ENCODE measurements at regions not wholly inside any gene's neighbourhood (a gene's known extent, or its start where the extent isn't known, plus 50 kb on each side); places are given as distances from the start of the nearest gene placed in this dataset.

- DNase-seq (ENCODE audit: low spot score), result no peak
- no peak for TF ChIP-seq CTCF (conservative IDR thresholded peaks at IDR 0.05; ENCODE audit: low read depth)
- POLR2A ChIA-PET (ENCODE audit: low non-redundant PET), result no interaction called here
- H3K27ac ChIP-seq, result no peak overlapping the region
- CTCF ChIA-PET, result no interaction called here
These were observed 449.4 kb downstream of the TNS3 start for GRCh38 chr7:47132471-47132870.

GRCh38 chr7:47128700-47129099 is 453.2 kb downstream of the TNS3 start:
- ChIA-PET CTCF (no interaction called here), POLR2A (ENCODE audit: low non-redundant PET) (no interaction called here)
- DNase-seq (ENCODE audit: low spot score), result no peak
- no peak for TF ChIP-seq CTCF (conservative IDR thresholded peaks at IDR 0.05; ENCODE audit: low read depth)
- no peak overlapping the region for H3K27ac ChIP-seq

GRCh38 chr7:47125529-47125928 is 456.4 kb downstream of the TNS3 start:
- CTCF ChIA-PET, result no interaction called here
- no peak for TF ChIP-seq CTCF (conservative IDR thresholded peaks at IDR 0.05; ENCODE audit: low read depth)
- H3K27ac ChIP-seq, result no peak overlapping the region

GRCh38 chr7:47119261-47119865 is 462.5 kb downstream of the TNS3 start:
- H3K27ac ChIP-seq, result no peak overlapping the region
- no peak for TF ChIP-seq CTCF (conservative IDR thresholded peaks at IDR 0.05; ENCODE audit: low read depth)
- DNase-seq (ENCODE audit: low spot score), result no peak
- ChIA-PET CTCF (interaction anchor here (0.5 to 1.2 kb wide), 2 partner anchors 13 to 14 kb away, joined by 3 to 5 read pairs; no protein-coding TSS in a partner anchor), POLR2A (ENCODE audit: low non-redundant PET) (no interaction called here)

More at GRCh38 chr7:47125529-47125928, 456.4 kb downstream of the TNS3 start:
- DNase-seq (ENCODE audit: low spot score), result no peak
- POLR2A ChIA-PET (ENCODE audit: low non-redundant PET), result no interaction called here

- TF ChIP-seq CTCF (conservative IDR thresholded peaks at IDR 0.05; ENCODE audit: low read depth), result no peak
- H3K27ac ChIP-seq, result no peak overlapping the region
- DNase-seq (ENCODE audit: low spot score), result no peak
- POLR2A ChIA-PET (ENCODE audit: low non-redundant PET), result no interaction called here
- CTCF ChIA-PET, result interaction anchor here (0.6 kb wide), 1 partner anchor 1466 kb away, joined by 3 read pairs; no protein-coding TSS in a partner anchor
These were observed 477.7 kb downstream of the TNS3 start for GRCh38 chr7:47104206-47104549.

- POLR2A ChIA-PET (ENCODE audit: low non-redundant PET), result no interaction called here
- TF ChIP-seq CTCF (conservative IDR thresholded peaks at IDR 0.05; ENCODE audit: low read depth), result no peak
- no peak for DNase-seq (ENCODE audit: low spot score)
- H3K27ac ChIP-seq, result no peak overlapping the region
- CTCF ChIA-PET, result interaction anchor here (0.6 to 0.7 kb wide), 2 partner anchors 633 to 1466 kb away, joined by 3 read pairs; no protein-coding TSS in a partner anchor
These were observed 478.3 kb downstream of the TNS3 start for GRCh38 chr7:47103498-47104205.

All from RWPE1 (cell line).